Muscle layer of colon (tissue), 2 donors: ENCODE measurements at regions not wholly inside any gene's neighbourhood (a gene's known extent, or its start where the extent isn't known, plus 50 kb on each side); places are given as distances from the start of the nearest gene placed in this dataset.

Experiments used
- H3K27ac ChIP-seq: one replicate; pipeline ENCODE4 v1.7.0; 2013; ENCODE audit warnings: low read depth, mild to moderate bottlenecking, low read length, moderate library complexity
- H3K27me3 ChIP-seq, 2 donors: one replicate each; pipeline ENCODE4 v1.7.0; 2013; ENCODE audit warnings: low read length in 2 of 2, mild to moderate bottlenecking in 2 of 2; ENCODE audit not compliant: insufficient read depth in 2 of 2, control insufficient read depth in 1 of 2
- H3K36me3 ChIP-seq: one replicate; pipeline ENCODE4 v1.7.0; 2013; ENCODE audit warnings: mild to moderate bottlenecking, low read length; ENCODE audit not compliant: insufficient read depth
- H3K4me1 ChIP-seq: one replicate; pipeline ENCODE4 v1.7.0; 2013; ENCODE audit warnings: mild to moderate bottlenecking, low read length; ENCODE audit not compliant: insufficient read depth
- H3K4me3 ChIP-seq, 2 donors: one replicate each; pipeline ENCODE4 v1.7.0; 2013; ENCODE audit warnings: low read length in 2 of 2, low read depth in 1 of 2, mild to moderate bottlenecking in 1 of 2, moderate library complexity in 1 of 2
- H3K9ac ChIP-seq: one replicate; pipeline ENCODE4 v1.7.0; 2013; ENCODE audit warnings: low read length
- H3K9me3 ChIP-seq: one replicate; pipeline ENCODE4 v1.7.0; 2013; ENCODE audit warnings: mild to moderate bottlenecking, low read length
- donor health status: abdominal sarcoma.
- donor health status: Adenocarcinoma of cecum.

GRCh38 chr12:67573566-67573965 is 75.0 kb upstream of the DYRK2 start:
- Histone ChIP-seq H3K27ac (no peak overlapping the region), H3K27me3 (no peaks in the 10 kb centered on the region), H3K4me1 (no peaks in the 10 kb centered on the region), H3K4me3 (no peak overlapping the region), H3K9ac (no peak overlapping the region), H3K36me3 (no peaks in the 10 kb centered on the region), H3K9me3 (no peaks in the 10 kb centered on the region)

DNA sequence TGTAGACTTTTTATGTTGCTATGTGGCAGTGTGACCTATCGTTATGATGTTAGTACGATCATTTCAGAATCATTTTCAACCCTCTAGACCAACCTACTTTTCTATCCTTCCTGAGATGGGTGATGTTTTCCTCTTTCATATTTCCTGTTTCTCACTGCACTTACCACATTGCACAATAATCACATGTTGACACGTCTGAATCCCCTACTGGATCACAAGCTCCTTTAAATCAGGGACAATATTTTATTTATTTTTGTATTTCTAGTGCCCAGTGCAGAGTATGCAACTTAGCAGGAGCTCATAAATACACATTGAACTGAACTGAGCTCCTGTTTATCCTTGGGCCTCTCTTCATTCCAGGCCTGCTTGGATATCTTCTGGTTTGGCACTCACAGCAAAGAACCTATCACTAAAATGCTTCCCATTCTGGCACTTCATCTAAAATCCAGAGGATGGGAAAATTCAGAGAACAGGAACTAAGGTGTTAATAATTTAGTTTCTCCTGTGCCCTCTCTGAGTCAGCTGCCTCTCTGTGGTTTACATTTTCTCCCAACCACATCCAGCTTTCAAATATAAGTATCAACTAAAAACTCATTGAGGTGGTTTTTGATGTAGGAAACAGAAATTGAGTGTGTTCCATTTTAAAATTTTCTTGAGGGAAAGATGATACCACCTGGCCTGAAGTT is 69.4 kb upstream of the DYRK2 start:
- peaks cover 6% of the 10 kb centered on the region for H3K4me1 ChIP-seq
- no peaks in the 10 kb centered on the region for H3K27me3 ChIP-seq
- no peak overlapping the region for H3K4me3 ChIP-seq

DNA sequence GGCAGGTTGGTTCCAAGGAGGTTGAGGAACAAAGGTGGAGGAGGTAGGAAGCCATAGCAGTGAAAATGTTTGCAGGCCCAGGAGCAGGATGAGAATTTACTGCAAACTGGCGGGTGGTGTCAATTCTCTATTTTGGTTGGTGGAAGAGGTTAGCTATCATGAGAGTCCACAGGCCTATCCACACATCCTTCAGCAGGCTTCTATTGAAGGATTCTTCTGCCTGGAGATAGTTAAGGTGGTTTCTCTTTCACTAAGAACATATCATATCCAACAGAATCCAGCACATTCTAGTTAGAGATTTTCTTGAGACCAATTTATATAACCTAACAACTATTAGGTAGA is 68.9 kb upstream of the DYRK2 start:
- Histone ChIP-seq H3K4me3 (no peak overlapping the region), H3K27me3 (no peaks in the 10 kb centered on the region), H3K9ac (no peak overlapping the region), H3K4me1 (peaks cover 6% of the 10 kb centered on the region), H3K27ac (no peak overlapping the region), H3K36me3 (no peaks in the 10 kb centered on the region), H3K9me3 (no peaks in the 10 kb centered on the region)

More for the DNA sequence above, 69.4 kb upstream of the DYRK2 start:
- Histone ChIP-seq H3K9ac (no peak overlapping the region), H3K27ac (no peak overlapping the region), H3K9me3 (no peaks in the 10 kb centered on the region), H3K36me3 (no peaks in the 10 kb centered on the region)

DNA sequence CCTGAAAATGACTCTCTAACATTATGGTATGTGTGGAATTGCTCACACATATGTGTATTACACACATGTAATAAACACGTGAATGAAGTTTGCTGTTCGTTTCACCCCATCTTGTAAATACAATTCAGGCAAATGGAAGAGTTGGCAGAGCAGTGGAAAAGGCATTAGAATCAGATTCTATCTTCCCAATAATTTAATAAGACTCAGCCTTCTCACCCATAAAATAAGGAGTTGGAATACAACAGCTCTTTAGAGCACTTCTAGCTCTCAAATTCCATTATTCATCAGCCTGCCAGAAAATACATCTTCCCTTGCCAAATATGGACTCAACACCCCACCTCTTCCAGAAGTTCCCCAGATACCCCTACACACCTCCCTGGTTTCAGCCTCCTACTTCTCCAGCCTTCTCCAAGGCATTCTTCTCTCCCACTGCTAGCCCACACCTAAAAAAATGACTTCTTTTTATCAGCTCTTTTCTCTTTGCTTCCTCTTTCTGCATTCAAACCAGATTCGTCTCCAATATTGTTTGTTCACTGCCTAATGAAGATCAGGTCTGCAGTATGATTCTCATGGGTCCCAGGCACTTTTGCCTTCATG is 66.2 kb upstream of the DYRK2 start:
- Histone ChIP-seq H3K36me3 (no peaks in the 10 kb centered on the region), H3K4me3 (no peak overlapping the region), H3K27ac (no peak overlapping the region), H3K9ac (no peak overlapping the region), H3K4me1 (peaks cover 6% of the 10 kb centered on the region), H3K27me3 (no peaks in the 10 kb centered on the region), H3K9me3 (no peaks in the 10 kb centered on the region)

DNA sequence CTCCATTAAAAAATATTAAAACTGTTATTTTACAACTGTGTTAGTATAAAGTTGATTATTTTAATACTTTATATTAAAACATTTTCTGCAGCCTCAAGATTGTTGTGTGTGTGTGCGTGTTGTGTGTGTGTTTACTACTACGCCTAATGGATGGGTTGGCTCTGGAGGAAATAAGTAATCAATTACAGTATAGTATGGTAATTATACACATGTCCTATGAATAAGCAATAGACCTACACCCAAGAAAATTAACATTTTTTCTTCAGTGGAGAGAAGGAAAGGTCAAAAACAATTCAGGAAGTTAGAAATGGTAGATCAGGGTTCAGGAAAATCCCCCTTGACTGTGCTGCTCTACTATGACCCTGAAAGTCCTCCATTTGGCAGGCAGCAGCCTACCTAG is 65.7 kb upstream of the DYRK2 start:
- Histone ChIP-seq H3K36me3 (no peaks in the 10 kb centered on the region), H3K9ac (no peak overlapping the region), H3K27ac (no peak overlapping the region), H3K9me3 (no peaks in the 10 kb centered on the region), H3K27me3 (no peaks in the 10 kb centered on the region), H3K4me3 (no peak overlapping the region), H3K4me1 (peaks cover 6% of the 10 kb centered on the region)

DNA sequence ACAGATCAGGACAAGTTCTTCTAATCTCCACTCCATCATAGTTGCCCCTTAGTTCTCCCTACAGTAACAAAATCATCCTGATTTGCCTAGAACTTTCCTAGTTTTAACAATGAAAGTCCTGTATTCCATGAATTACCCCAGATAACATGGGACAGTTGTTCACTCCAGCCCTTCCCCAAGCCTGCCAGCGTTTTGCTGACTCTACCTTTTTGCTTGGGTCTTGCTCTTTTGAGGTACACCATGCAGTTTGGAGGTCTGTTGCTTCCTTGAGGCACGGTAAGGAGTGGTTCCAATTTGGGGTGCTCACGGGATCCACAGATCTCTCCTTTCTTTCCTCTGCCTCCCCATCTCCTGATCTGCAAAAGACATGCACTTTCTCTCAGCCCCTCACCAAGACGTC is 61.6 kb upstream of the DYRK2 start:
- Histone ChIP-seq H3K4me1 (peaks cover under 1% of the 10 kb centered on the region), H3K4me3 (no peak overlapping the region), H3K27me3 (no peaks in the 10 kb centered on the region), H3K27ac (no peak overlapping the region), H3K9me3 (no peaks in the 10 kb centered on the region), H3K36me3 (no peaks in the 10 kb centered on the region), H3K9ac (no peak overlapping the region)

- Histone ChIP-seq H3K27me3 (no peaks in the 10 kb centered on the region), H3K36me3 (no peaks in the 10 kb centered on the region), H3K4me1 (peaks cover 8% of the 10 kb centered on the region), H3K9ac (no peak overlapping the region), H3K9me3 (no peaks in the 10 kb centered on the region), H3K27ac (no peak overlapping the region), H3K4me3 (no peak overlapping the region)
Observed at GRCh38 chr12:67589078-67589477, 59.5 kb upstream of the DYRK2 start.

GRCh38 chr12:67590149-67590790 is 58.3 kb upstream of the DYRK2 start:
- Histone ChIP-seq H3K27ac (no peak overlapping the region), H3K9me3 (no peaks in the 10 kb centered on the region), H3K36me3 (no peaks in the 10 kb centered on the region), H3K4me3 (no peak overlapping the region), H3K9ac (no peak overlapping the region), H3K4me1 (peaks cover 8% of the 10 kb centered on the region), H3K27me3 (no peaks in the 10 kb centered on the region)

GRCh38 chr12:67592228-67593011 is 56.1 kb upstream of the DYRK2 start:
- H3K27ac ChIP-seq: no peak overlapping the region
- peaks cover 8% of the 10 kb centered on the region for H3K4me1 ChIP-seq
- no peak overlapping the region for H3K9ac ChIP-seq
- no peaks in the 10 kb centered on the region for H3K27me3 ChIP-seq
- H3K9me3 ChIP-seq: no peaks in the 10 kb centered on the region
- H3K36me3 ChIP-seq: no peaks in the 10 kb centered on the region
- H3K4me3 ChIP-seq: no peak overlapping the region

DNA sequence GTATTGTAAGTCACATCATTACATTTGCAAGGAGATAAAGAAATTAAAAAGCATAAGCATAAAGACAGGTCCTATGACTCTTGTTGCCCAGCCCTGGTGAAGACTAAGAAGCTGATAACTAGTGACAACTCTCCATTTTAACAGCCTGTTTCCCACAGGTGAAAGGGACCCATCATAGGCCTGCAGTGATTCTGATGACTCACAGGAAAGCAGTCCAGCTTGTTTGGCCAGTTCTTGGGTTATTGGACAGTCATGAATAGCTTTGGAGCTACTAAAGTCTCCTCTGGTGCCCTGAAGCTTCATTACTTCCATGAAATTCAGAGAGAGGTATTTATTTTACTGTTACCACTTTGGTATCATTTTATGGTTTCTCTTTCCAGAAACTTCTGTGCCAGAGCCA is 55.5 kb upstream of the DYRK2 start:
- no peaks in the 10 kb centered on the region for H3K36me3 ChIP-seq
- no peaks in the 10 kb centered on the region for H3K27me3 ChIP-seq
- H3K9ac ChIP-seq: no peak overlapping the region
- H3K4me1 ChIP-seq: peaks cover 8% of the 10 kb centered on the region
- no peaks in the 10 kb centered on the region for H3K9me3 ChIP-seq
- H3K27ac ChIP-seq: no peak overlapping the region
- no peak overlapping the region for H3K4me3 ChIP-seq

DNA sequence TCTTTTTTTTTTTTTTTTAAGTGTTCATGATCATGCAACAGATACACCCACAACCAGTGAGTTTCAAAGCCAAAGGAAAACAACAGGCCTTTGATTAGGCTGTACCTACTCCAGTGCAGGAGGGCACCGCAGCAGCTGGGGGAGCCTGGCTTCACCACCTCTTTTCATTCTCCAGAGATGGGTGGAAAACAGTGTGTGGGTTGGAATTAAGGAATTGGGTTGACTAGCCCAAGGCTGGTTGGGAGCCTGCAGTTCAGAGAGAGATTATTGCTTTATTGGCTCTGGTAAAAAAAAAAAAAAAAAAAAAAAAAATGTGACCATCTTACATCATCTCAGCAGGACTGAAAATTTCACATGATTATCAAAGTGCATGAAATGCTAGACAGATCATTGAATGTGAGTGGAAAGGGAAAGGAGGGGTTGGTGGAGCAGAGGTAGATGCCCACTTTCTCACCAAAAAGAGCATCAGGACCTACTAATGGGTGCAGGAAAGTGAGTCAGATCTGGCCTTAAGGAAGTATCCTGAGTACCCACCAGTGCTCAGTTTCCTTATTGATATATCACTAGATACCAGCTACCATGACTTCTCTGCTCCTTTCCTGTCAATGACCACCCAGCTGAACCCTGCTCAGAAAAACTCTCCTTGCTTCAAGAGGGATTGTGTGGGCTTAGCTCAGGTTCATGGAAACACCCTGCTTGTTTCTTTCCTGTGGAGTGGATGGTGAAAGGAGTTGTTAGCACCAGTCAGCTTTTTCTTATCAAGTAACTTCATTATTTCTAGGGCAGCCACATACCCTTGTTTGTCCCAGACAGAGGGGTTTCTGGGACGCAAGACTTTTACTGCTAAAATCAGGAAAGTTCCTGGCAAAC is 54.8 kb upstream of the DYRK2 start:
- no peak overlapping the region for H3K27ac ChIP-seq

More for the DNA sequence above, 54.8 kb upstream of the DYRK2 start:
- Histone ChIP-seq H3K27me3 (no peaks in the 10 kb centered on the region), H3K4me1 (peaks cover 8% of the 10 kb centered on the region), H3K4me3 (no peak overlapping the region), H3K36me3 (no peaks in the 10 kb centered on the region), H3K9ac (no peak overlapping the region), H3K9me3 (no peaks in the 10 kb centered on the region)
